Activated T-helper 1 cell treated with anti-CD3 and anti-CD28 coated beads, Interleukin-12 subunit alpha, Interleukin-12 subunit beta, Interleukin-2, Interleukin-4 antibody, amounts not matched to agents 30 ng/mL and 10 ng/mL and 1 ng/mL, durations not matched to agents 14 hours and 24 hours and 36 hours (primary cell): ENCODE measurements at regions not wholly inside any gene's neighbourhood (a gene's known extent, or its start where the extent isn't known, plus 50 kb on each side); places are given as distances from the start of the nearest gene placed in this dataset.

Source experiments
- DNase-seq: peaks from one replicate; pipeline ENCODE4 v3.0.0; 2021; ENCODE audit warnings: low spot score
- H3K27ac Mint-ChIP-seq: one replicate; pipeline ENCODE4 v1.8.0; 2021; ENCODE audit warnings: mild to moderate bottlenecking, mixed read lengths
- H3K27me3 Mint-ChIP-seq: one replicate; pipeline ENCODE4 v1.8.0; 2022; ENCODE audit warnings: mild to moderate bottlenecking, moderate library complexity, mixed read lengths; ENCODE audit not compliant: insufficient read depth
- H3K36me3 Mint-ChIP-seq: one replicate; pipeline ENCODE4 v1.8.0; 2021; ENCODE audit warnings: low read depth, mixed read lengths
- H3K4me1 Mint-ChIP-seq: one replicate; pipeline ENCODE4 v1.8.0; 2021; ENCODE audit warnings: low read depth, mixed read lengths
- H3K4me3 Mint-ChIP-seq: one replicate; pipeline ENCODE4 v1.8.0; 2021; ENCODE audit warnings: mild to moderate bottlenecking, moderate library complexity, mixed read lengths
- H3K9me3 Mint-ChIP-seq: one replicate; pipeline ENCODE4 v1.8.0; 2021; ENCODE audit warnings: mixed read lengths
- intact Hi-C: fragments of 100-400 bp; cut with micrococcal nuclease; formaldehyde crosslinking; loops from one replicate; pipeline ENCODE4 v1.15.1; 2024

DNA sequence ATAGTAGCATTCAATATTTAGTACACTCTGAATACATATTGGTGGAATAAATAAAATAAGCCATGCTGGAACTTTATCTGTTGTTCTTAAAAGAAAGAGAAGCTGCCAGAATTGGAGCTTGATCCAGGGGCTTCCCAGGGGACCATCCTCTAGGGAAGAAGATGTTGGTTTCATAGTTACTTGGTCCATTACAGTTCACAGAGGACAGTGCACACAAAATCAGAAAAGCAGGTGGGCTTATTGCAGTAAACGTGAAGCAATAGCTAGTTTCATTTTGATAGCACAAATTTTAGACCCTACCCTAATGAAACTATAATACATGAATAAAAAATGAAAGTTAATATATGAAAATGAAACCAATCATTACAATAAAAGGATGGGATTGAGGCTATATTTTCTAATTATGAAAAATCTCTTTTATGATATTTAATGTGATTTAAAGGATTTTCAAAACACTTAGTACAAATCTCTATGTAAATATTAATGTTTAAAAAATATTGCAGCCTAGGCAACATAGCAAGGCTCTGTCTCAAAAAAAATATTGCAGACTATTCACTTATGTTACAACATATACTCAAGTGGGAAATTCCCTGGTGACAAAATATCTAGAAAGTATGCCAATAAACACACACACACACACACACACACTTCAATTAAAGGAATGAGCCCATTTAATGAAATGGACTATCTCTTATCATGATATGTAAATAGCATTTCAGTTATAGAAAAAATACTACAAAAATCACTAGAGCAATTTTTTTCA lies 227.0 kb upstream of the MARCKS start:
- Mint-ChIP-seq H3K4me3 (no peak overlapping the region), H3K4me1 (peaks cover 17% of the 10 kb centered on the region), H3K27ac (no peak overlapping the region), H3K9me3 (no peaks in the 10 kb centered on the region), H3K36me3 (peaks cover 2% of the 10 kb centered on the region), H3K27me3 (no peaks in the 10 kb centered on the region)
- DNase-seq = no peak
- intact Hi-C loops = loop anchor here (5.0 to 10.0 kb wide), 2 partner anchors 227 to 335 kb away; partner anchors contain the start of gene MARCKS

DNA sequence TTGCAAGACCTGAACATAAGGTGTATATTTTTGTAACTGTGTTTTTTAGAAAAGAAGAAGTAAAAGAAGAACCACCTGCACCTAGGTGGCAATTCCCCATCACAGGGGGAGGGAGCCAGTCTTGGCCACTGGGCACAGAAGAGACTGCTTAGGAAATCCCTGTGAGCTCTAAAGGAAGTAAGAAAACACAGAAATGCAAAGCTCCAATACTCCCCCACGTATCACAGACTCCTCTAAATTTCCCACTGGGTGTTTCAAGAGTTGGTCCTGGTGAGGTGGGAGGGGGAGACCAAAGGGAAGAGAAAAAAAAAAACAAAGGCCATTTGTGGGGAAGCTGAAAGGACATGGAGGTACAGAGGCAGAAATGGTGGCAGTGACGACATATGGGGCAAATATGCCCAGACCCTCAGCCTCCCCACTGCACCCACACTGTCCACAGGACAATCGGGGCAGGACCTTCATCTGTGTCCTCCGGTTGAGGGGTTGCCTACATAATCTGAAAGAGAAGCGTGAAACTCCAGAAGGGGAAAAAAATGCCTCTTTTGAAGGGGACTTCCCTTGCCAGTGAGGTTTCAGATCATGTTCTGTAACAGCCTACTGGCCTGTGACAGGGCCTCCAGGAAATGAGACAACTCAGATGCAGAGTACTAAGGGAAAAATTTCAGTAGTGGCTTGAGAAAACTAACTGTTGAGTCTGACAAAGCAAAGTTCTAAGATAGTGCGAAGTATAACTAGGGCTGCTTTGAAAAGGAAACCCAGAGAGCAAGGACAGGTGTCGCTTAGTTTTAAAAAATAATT lies 226.2 kb upstream of the MARCKS start:
- intact Hi-C loops = loop anchor here (1.0 to 10.0 kb wide), 3 partner anchors 13 to 334 kb away; partner anchors contain the start of gene MARCKS
- no peaks in the 10 kb centered on the region for H3K9me3 Mint-ChIP-seq
- peaks cover 17% of the 10 kb centered on the region for H3K4me1 Mint-ChIP-seq
- no peak for DNase-seq
- H3K27me3 Mint-ChIP-seq = no peaks in the 10 kb centered on the region
- peaks cover 2% of the 10 kb centered on the region for H3K36me3 Mint-ChIP-seq
- H3K4me3 Mint-ChIP-seq = no peak overlapping the region
- H3K27ac Mint-ChIP-seq = no peak overlapping the region

DNA sequence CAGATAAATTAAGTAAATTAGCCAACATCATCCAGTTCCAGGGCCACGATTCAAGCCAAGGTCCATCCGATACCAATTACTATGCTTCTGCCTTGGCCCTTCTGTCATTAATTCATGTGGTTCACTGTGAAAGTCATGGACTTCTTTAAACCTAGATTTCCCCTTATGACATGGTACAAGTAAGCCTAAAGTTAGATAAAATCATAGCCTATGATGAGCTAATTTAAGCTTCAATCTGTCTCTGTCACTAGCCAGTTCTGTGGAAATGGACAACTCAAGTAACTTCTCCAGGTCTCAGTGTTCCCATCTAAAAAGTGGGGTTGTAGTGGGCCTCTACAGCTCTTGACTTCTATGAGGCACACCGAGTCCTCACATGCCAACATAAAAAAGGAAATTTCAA lies 225.5 kb upstream of the MARCKS start:
- DNase-seq = no peak
- Mint-ChIP-seq H3K4me3 (no peak overlapping the region), H3K4me1 (peaks cover 17% of the 10 kb centered on the region), H3K27me3 (no peaks in the 10 kb centered on the region), H3K36me3 (peaks cover 2% of the 10 kb centered on the region), H3K9me3 (no peaks in the 10 kb centered on the region), H3K27ac (no peak overlapping the region)
- intact Hi-C loops = loop anchor here (1.0 to 10.0 kb wide), 3 partner anchors 13 to 333 kb away; partner anchors contain the start of gene MARCKS

DNA sequence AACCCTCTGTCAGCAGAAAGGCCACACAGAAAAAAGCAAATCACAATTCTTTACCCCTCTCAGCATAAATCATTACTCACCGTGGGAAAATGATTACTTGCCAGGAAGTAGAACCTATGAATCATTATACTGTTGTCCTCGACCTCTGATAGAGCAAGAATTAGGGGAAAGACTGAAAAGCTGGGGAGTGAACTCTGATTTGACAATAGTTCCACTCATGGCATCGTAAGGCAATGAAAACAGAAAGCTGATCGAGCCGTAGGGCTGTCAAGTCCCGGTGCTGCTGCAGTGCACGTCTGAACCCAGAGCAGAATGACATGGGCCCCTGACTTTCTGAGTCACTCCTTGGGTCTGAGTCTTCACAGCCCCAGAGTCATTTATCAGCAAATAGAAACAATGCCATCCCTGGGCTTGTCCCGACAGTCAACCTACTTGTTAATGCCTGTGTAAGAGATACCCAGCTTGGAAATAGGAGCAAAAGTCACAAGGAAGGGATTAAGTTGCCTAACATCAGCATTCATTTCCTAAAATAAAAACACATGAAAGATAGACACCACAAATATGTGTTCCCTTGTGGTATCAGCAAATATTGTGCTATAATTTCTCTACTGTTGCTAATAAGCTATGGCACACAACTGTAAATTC lies 224.8 kb upstream of the MARCKS start:
- H3K27ac Mint-ChIP-seq = peak overlapping the region; percentile 49
- no peak overlapping the region for H3K4me3 Mint-ChIP-seq
- intact Hi-C loops = loop anchor here (5.0 to 10.0 kb wide), 2 partner anchors 225 to 332 kb away; partner anchors contain the start of gene MARCKS
- H3K27me3 Mint-ChIP-seq = no peaks in the 10 kb centered on the region
- DNase-seq = no peak
- H3K4me1 Mint-ChIP-seq = peaks cover 17% of the 10 kb centered on the region
- H3K9me3 Mint-ChIP-seq = no peaks in the 10 kb centered on the region
- peaks cover 2% of the 10 kb centered on the region for H3K36me3 Mint-ChIP-seq

- no peaks in the 10 kb centered on the region for H3K36me3 Mint-ChIP-seq
- DNase-seq = no peak
- intact Hi-C loops = loop anchor here (5.0 to 10.0 kb wide), 2 partner anchors 224 to 331 kb away; partner anchors contain the start of gene MARCKS
- no peak overlapping the region for H3K4me3 Mint-ChIP-seq
- H3K27me3 Mint-ChIP-seq = no peaks in the 10 kb centered on the region
- H3K4me1 Mint-ChIP-seq = peaks cover 17% of the 10 kb centered on the region
- no peaks in the 10 kb centered on the region for H3K9me3 Mint-ChIP-seq
- H3K27ac Mint-ChIP-seq = no peak overlapping the region
Observed at GRCh38 chr6:113633638-113634037, 223.5 kb upstream of the MARCKS start.

GRCh38 chr6:113634352-113635163 lies 222.6 kb upstream of the MARCKS start:
- Mint-ChIP-seq H3K9me3 (no peaks in the 10 kb centered on the region), H3K36me3 (no peaks in the 10 kb centered on the region), H3K27me3 (no peaks in the 10 kb centered on the region), H3K27ac (no peak overlapping the region), H3K4me3 (no peak overlapping the region), H3K4me1 (peaks cover 17% of the 10 kb centered on the region)
- intact Hi-C loops = loop anchor here (5.0 to 10.0 kb wide), 2 partner anchors 223 to 330 kb away; partner anchors contain the start of gene MARCKS
- no peak for DNase-seq

- no peak for DNase-seq
- H3K4me1 Mint-ChIP-seq = peaks cover 17% of the 10 kb centered on the region
- H3K27me3 Mint-ChIP-seq = no peaks in the 10 kb centered on the region
- intact Hi-C loops = loop anchor here (10.0 kb wide), 1 partner anchor 329 kb away; no protein-coding TSS in a partner anchor
- H3K9me3 Mint-ChIP-seq = no peaks in the 10 kb centered on the region
- no peak overlapping the region for H3K27ac Mint-ChIP-seq
- H3K4me3 Mint-ChIP-seq = no peak overlapping the region
- no peaks in the 10 kb centered on the region for H3K36me3 Mint-ChIP-seq
Observed at GRCh38 chr6:113635222-113635986, 221.7 kb upstream of the MARCKS start.

- no peak for DNase-seq
- intact Hi-C loops = loop anchor here (10.0 kb wide), 1 partner anchor 328 kb away; no protein-coding TSS in a partner anchor
- Mint-ChIP-seq H3K4me1 (peaks cover 8% of the 10 kb centered on the region), H3K27ac (no peak overlapping the region), H3K4me3 (no peak overlapping the region), H3K9me3 (no peaks in the 10 kb centered on the region), H3K36me3 (no peaks in the 10 kb centered on the region), H3K27me3 (no peaks in the 10 kb centered on the region)
Observed at GRCh38 chr6:113636357-113636824, 220.8 kb upstream of the MARCKS start.

GRCh38 chr6:113640051-113640450 lies 217.1 kb upstream of the MARCKS start:
- Mint-ChIP-seq H3K4me1 (no peaks in the 10 kb centered on the region), H3K27ac (no peak overlapping the region), H3K4me3 (no peak overlapping the region), H3K9me3 (no peaks in the 10 kb centered on the region), H3K27me3 (peaks cover 2% of the 10 kb centered on the region), H3K36me3 (no peaks in the 10 kb centered on the region)
- DNase-seq = no peak
- intact Hi-C loops = no loop called here

- Mint-ChIP-seq H3K4me1 (no peaks in the 10 kb centered on the region), H3K9me3 (no peaks in the 10 kb centered on the region), H3K36me3 (no peaks in the 10 kb centered on the region), H3K27me3 (peaks cover 2% of the 10 kb centered on the region), H3K27ac (no peak overlapping the region), H3K4me3 (no peak overlapping the region)
- DNase-seq = no peak
- intact Hi-C loops = no loop called here
Observed at GRCh38 chr6:113642001-113642713, 215.0 kb upstream of the MARCKS start.
